HUES6 (cell line): ENCODE measurements at regions not wholly inside any gene's neighbourhood (a gene's known extent, or its start where the extent isn't known, plus 50 kb on each side); places are given as distances from the start of the nearest gene placed in this dataset.

ENCODE experiments used
- H3K27ac ChIP-seq: 2 replicates; pipeline ENCODE4 v1.7.0; 2013; ENCODE audit warnings: low read depth, mild to moderate bottlenecking, low read length, inconsistent platforms
- H3K27me3 ChIP-seq: 2 replicates; pipeline ENCODE4 v1.6.1; 2013; ENCODE audit warnings: low read length; ENCODE audit not compliant: control insufficient read depth, insufficient read depth
- H3K36me3 ChIP-seq: 2 replicates; pipeline ENCODE4 v1.6.1; 2013; ENCODE audit warnings: low read length; ENCODE audit not compliant: control insufficient read depth, insufficient read depth
- H3K4me1 ChIP-seq: 2 replicates; pipeline ENCODE4 v1.6.1; 2013; ENCODE audit warnings: low read length; ENCODE audit not compliant: control insufficient read depth, insufficient read depth
- H3K4me3 ChIP-seq: 2 replicates; pipeline ENCODE4 v1.5.1; 2013; ENCODE audit warnings: low read depth, low read length
- H3K9ac ChIP-seq: one replicate; pipeline ENCODE4 v1.6.1; 2013; ENCODE audit warnings: mild to moderate bottlenecking, low read length
- H3K9me3 ChIP-seq: 2 replicates; pipeline ENCODE4 v1.6.1; 2013; ENCODE audit warnings: low read depth, low read length; ENCODE audit not compliant: control insufficient read depth, insufficient read depth

- Histone ChIP-seq H3K9ac (no peak overlapping the region), H3K9me3 (no peaks in the 10 kb centered on the region; the same call in 1 of the 2 replicates), H3K27ac (no peak overlapping the region), H3K4me3 (no peak overlapping the region), H3K27me3 (no peaks in the 10 kb centered on the region), H3K4me1 (peaks cover 18% of the 10 kb centered on the region), H3K36me3 (no peaks in the 10 kb centered on the region)
Measured at GRCh38 chr5:124478264-124478663, 268.2 kb downstream of the ZNF608 start.

- Histone ChIP-seq H3K27me3 (no peaks in the 10 kb centered on the region), H3K36me3 (no peaks in the 10 kb centered on the region), H3K4me1 (peaks cover 18% of the 10 kb centered on the region), H3K9me3 (no peaks in the 10 kb centered on the region; the same call in 1 of the 2 replicates), H3K27ac (peak overlapping the region; percentile 53; the same call in 1 of the 2 replicates), H3K9ac (no peak overlapping the region), H3K4me3 (no peak overlapping the region)
Measured at GRCh38 chr5:124477577-124477976, 268.9 kb downstream of the ZNF608 start.

DNA sequence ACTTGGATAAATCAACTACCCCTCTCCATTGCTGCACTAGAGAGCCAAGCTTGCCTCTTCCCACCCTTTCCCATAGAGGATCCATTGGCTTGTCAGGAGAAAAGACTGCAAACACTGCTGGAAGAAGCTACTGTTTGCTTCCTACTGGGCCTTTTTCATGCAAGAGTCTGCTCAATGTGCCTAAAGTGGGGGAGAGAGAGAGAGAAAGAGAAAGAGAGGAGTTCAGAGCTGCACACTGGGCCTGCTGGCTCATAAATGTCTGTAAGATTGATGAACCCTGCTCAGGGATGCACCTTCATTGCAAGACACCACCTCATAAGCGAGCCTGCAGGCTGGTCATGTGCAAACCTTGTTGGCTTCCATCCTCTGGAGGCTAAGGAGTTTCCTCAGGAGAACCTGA is 269.4 kb downstream of the ZNF608 start:
- Histone ChIP-seq H3K27ac (peak overlapping the region; percentile 53; the same call in 1 of the 2 replicates), H3K9ac (no peak overlapping the region), H3K27me3 (no peaks in the 10 kb centered on the region), H3K9me3 (no peaks in the 10 kb centered on the region; the same call in 1 of the 2 replicates), H3K36me3 (no peaks in the 10 kb centered on the region), H3K4me3 (no peak overlapping the region), H3K4me1 (peaks cover 18% of the 10 kb centered on the region)

DNA sequence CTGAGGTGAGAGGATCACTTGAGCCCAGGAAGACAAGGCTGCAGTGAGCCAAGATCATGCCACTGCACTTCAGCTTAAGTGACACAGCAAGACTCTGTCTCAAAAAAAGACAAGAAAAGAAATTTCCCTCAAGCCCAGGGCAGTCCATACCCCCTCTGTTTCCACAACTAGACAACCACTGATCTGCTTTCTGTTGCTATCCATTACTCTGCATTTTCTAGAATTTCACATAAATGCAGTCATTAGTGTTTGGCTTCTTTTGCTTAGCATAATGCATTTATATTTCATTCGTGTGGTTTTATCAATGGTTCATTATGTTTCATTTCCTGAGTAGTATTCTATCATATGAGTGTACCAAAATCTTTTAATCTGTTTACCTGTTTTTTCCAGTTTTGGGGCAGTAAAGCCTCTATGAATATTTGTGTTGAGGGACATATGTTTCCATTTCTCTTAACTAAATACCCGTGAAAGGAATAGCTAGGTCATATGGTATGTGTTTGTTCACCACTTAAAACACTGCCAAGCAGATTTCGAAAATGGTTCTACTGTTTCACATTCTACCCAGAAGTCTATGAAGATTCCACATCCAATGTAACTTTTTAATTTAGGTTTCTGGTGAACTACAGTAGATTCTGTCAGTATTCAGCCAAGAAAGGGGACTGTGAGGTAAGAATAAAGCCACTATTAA is 271.8 kb downstream of the ZNF608 start:
- Histone ChIP-seq H3K27ac (no peak overlapping the region), H3K9me3 (no peaks in the 10 kb centered on the region), H3K4me3 (no peak overlapping the region), H3K4me1 (peaks cover 28% of the 10 kb centered on the region), H3K9ac (no peak overlapping the region), H3K27me3 (no peaks in the 10 kb centered on the region), H3K36me3 (no peaks in the 10 kb centered on the region)

- Histone ChIP-seq H3K9me3 (no peaks in the 10 kb centered on the region), H3K27me3 (no peaks in the 10 kb centered on the region), H3K4me3 (0 out of 2 replicates have a peak overlapping the region, but pooled peaks have one; percentile 4), H3K27ac (peak overlapping the region; percentile 75; the same call in 1 of the 2 replicates), H3K4me1 (peaks cover 41% of the 10 kb centered on the region), H3K36me3 (no peaks in the 10 kb centered on the region), H3K9ac (no peak overlapping the region)
Measured at GRCh38 chr5:124468671-124469411, 277.6 kb downstream of the ZNF608 start.

DNA sequence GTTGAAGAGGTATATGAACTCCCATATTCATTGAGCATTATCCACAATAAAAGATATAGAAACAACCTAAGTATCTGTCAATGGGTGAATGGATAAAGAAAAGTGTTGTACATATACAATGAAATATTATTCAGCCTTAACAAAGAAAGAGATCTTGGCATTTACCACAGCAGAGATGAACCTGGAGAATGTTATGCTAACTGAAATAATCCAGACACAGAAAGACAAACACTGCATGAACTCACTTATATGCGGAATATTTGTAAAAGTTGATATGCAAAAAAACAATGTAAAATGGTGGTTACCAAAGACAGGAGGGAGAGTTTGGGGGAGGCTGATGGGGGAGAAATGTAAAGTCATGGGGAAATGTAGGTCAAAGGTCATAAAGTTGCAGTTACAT is 278.7 kb downstream of the ZNF608 start:
- H3K27ac ChIP-seq = peak overlapping the region; percentile 36; the same call in 1 of the 2 replicates
- no peak overlapping the region for H3K9ac ChIP-seq
- H3K27me3 ChIP-seq = no peaks in the 10 kb centered on the region
- H3K9me3 ChIP-seq = peaks cover 7% of the 10 kb centered on the region
- peaks cover 44% of the 10 kb centered on the region for H3K4me1 ChIP-seq
- no peaks in the 10 kb centered on the region for H3K36me3 ChIP-seq
- H3K4me3 ChIP-seq = no peak overlapping the region

DNA sequence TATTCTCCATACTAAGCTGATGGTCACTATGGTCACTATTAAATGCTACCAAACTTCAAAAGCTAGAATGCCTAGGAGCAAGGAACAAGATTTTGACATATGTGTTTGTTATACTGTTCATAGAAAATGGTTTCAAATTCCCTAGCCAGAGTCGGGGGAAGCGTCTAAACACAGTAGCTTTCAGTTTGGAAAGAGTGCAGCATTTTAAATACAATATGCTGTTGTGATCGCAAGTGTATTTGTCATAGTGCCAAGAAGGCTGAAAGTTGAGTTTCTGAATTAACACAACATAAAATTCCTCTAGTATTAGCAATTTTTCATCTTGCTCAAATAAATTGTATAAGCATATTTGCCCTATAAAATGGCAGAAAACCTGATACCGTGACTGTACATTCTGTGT is 280.4 kb downstream of the ZNF608 start:
- H3K4me3 ChIP-seq = no peak overlapping the region
- no peaks in the 10 kb centered on the region for H3K27me3 ChIP-seq
- H3K36me3 ChIP-seq = no peaks in the 10 kb centered on the region
- H3K9ac ChIP-seq = no peak overlapping the region
- peaks cover 7% of the 10 kb centered on the region for H3K9me3 ChIP-seq
- peaks cover 42% of the 10 kb centered on the region for H3K4me1 ChIP-seq
- H3K27ac ChIP-seq = no peak overlapping the region

DNA sequence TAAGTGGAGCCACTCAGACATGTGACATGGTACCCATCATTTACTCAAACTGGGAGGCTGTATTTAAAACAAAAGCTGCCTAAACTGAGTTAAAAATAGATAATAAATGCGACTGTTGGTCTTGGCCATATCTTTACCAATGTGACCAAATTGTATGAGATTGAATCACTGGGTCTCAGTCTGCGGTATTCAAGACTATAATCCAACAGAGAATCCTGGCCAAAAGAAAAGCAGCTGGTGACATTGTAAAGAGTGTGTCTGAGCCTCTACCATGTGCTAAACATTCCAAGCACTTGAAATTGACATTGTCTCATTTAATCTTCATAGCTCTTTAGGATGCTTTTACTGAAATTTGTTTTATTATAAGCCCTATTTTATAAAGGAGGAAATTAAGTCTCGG is 282.6 kb downstream of the ZNF608 start:
- Histone ChIP-seq H3K4me1 (peaks cover 30% of the 10 kb centered on the region), H3K27ac (no peak overlapping the region), H3K36me3 (no peaks in the 10 kb centered on the region), H3K4me3 (no peak overlapping the region), H3K9ac (no peak overlapping the region), H3K27me3 (no peaks in the 10 kb centered on the region), H3K9me3 (peaks cover 12% of the 10 kb centered on the region)

DNA sequence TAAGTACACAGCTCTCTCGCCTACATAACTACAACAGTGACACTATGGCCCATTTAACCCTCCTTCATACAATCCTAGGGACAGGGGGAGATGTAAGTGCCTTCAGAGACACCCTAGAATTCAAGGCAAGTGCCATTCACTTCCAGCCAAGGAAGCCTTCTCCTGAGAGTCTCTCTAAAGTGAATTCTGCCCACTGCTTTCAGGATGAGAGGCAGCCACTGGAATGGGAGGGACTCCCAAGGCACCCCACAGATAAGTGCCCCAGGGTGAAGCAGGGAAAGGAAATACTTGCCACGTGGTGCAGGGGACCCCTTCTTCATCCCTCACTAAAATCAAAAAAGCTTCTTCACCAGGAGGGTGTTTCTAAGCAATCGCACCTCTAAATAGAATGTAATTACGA is 283.7 kb downstream of the ZNF608 start:
- Histone ChIP-seq H3K27ac (no peak overlapping the region), H3K4me3 (no peak overlapping the region), H3K9ac (no peak overlapping the region), H3K4me1 (peaks cover 20% of the 10 kb centered on the region), H3K9me3 (peaks cover 12% of the 10 kb centered on the region), H3K27me3 (no peaks in the 10 kb centered on the region), H3K36me3 (no peaks in the 10 kb centered on the region)

DNA sequence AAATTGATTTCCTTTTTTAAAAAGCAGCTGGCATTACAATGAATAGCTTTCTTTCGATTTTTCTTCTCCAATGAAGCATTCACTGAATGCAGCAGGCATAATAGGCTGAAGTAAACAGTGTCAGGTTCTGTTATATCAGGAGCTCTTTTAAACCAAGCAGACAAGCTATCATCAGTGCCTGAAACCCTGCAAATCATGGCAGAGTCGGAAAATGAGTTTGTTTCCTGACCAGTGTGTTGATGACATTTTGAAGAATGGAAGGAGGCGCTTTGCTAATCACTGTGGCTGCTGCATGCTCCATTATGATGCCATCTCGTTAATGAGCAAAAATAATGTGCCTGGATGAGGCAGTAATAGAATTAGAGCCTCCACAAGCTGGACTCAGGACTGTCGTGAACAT is 284.5 kb downstream of the ZNF608 start:
- H3K4me1 ChIP-seq = peaks cover 14% of the 10 kb centered on the region
- H3K9me3 ChIP-seq = peaks cover 12% of the 10 kb centered on the region
- no peak overlapping the region for H3K4me3 ChIP-seq
- no peak overlapping the region for H3K27ac ChIP-seq
- H3K36me3 ChIP-seq = no peaks in the 10 kb centered on the region
- no peak overlapping the region for H3K9ac ChIP-seq
- H3K27me3 ChIP-seq = no peaks in the 10 kb centered on the region

DNA sequence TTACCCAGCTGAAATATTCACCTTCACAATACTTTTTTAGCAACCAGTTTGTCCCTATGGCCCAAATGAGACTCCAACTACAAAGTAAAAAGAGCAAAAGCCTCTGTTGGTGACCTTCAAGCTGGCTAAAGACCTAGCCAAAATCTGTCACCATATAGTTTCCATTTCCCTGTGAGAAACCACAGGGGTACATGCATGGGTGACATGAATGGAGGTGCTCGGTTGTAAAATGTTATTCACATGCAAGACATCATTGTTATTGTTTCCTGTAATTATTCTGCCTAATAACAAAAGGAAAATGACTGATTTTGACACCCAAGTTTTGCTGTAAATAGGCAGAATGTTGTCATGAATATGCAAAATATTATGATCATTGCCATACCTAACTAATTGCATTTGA is 285.3 kb downstream of the ZNF608 start:
- Histone ChIP-seq H3K4me3 (no peak overlapping the region), H3K27me3 (no peaks in the 10 kb centered on the region), H3K36me3 (no peaks in the 10 kb centered on the region), H3K27ac (no peak overlapping the region), H3K9me3 (peaks cover 12% of the 10 kb centered on the region), H3K9ac (no peak overlapping the region), H3K4me1 (peaks cover 7% of the 10 kb centered on the region)
